PC-3 (cell line): ENCODE measurements at regions not wholly inside any gene's neighbourhood (a gene's known extent, or its start where the extent isn't known, plus 50 kb on each side); places are given as distances from the start of the nearest gene placed in this dataset.

ENCODE experiments used
- EZH2 ChIP-seq: fragments of 300-600 bp; sonication (generic); IDR thresholded peaks from one replicate; pipeline ENCODE4 v1.6.1; 2017; ENCODE audit warnings: antibody characterized with exemption, mild to moderate bottlenecking, low read length; ENCODE audit not compliant: unreplicated experiment
- EZH2phosphoT487 ChIP-seq: fragments of 300-600 bp; sonication (generic); IDR thresholded peaks from 2 replicates; pipeline ENCODE4 v1.6.1; 2018; ENCODE audit warnings: mild to moderate bottlenecking, antibody characterized with exemption, low read length, borderline replicate concordance
- TF ChIP-seq, protein P1 (sequence below): fragments of 300-600 bp; sonication (generic); conservative IDR thresholded peaks from 2 replicates; pipeline ENCODE4 v1.5.1; 2017; ENCODE audit warnings: antibody characterized with exemption, low read depth, mild to moderate bottlenecking, low read length

DNA sequence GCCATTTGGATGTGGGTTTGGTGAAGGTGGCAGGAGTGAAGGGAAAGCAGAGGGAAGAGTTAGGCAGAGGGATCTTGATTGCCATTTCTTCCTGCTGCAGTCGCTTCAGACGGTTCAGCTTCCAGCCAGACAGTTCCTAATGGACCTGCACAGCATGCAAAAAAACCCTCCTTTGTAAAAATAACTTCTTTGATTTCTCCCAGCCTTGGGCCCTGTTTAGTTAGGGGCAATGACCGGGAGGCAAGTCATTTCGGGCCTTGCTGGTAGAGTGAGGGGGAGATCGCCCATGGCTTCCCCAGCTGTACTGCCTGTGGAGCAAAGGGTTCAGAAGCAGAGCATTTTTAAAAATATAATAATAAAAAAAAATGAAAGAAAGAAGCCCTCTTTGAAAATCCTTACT, 67.2 kb upstream of the TLE1 start:
- TF ChIP-seq EZH2phosphoT487 (no peak), EZH2 (no peak)
- TF ChIP-seq, protein P1, sequence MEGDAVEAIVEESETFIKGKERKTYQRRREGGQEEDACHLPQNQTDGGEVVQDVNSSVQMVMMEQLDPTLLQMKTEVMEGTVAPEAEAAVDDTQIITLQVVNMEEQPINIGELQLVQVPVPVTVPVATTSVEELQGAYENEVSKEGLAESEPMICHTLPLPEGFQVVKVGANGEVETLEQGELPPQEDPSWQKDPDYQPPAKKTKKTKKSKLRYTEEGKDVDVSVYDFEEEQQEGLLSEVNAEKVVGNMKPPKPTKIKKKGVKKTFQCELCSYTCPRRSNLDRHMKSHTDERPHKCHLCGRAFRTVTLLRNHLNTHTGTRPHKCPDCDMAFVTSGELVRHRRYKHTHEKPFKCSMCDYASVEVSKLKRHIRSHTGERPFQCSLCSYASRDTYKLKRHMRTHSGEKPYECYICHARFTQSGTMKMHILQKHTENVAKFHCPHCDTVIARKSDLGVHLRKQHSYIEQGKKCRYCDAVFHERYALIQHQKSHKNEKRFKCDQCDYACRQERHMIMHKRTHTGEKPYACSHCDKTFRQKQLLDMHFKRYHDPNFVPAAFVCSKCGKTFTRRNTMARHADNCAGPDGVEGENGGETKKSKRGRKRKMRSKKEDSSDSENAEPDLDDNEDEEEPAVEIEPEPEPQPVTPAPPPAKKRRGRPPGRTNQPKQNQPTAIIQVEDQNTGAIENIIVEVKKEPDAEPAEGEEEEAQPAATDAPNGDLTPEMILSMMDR, result no peak
